Osteocyte (in vitro differentiated cells): ENCODE measurements at regions not wholly inside any gene's neighbourhood (a gene's known extent, or its start where the extent isn't known, plus 50 kb on each side); places are given as distances from the start of the nearest gene placed in this dataset.
A peak's percentile ranks its signal among the peaks of the same experiment; 100 is the strongest.

Experiments
- DNase-seq: peaks from one replicate; pipeline ENCODE4 v3.0.0; 2021; ENCODE audit warnings: mixed read lengths; ENCODE audit not compliant: unreplicated experiment; ENCODE audit errors: extremely low spot score
- H3K27ac Mint-ChIP-seq: one replicate; pipeline ENCODE4 v1.8.0; 2021; ENCODE audit warnings: mild to moderate bottlenecking, mixed read lengths; ENCODE audit not compliant: unreplicated experiment
- H3K27me3 Mint-ChIP-seq: one replicate; pipeline ENCODE4 v1.8.0; 2021; ENCODE audit warnings: mixed read lengths; ENCODE audit not compliant: unreplicated experiment
- H3K36me3 Mint-ChIP-seq: one replicate; pipeline ENCODE4 v1.8.0; 2021; ENCODE audit warnings: mixed read lengths; ENCODE audit not compliant: unreplicated experiment
- H3K4me1 Mint-ChIP-seq: one replicate; pipeline ENCODE4 v1.8.0; 2021; ENCODE audit warnings: mixed read lengths; ENCODE audit not compliant: unreplicated experiment
- H3K4me3 Mint-ChIP-seq: one replicate; pipeline ENCODE4 v1.8.0; 2021; ENCODE audit warnings: mild to moderate bottlenecking, moderate library complexity, mixed read lengths; ENCODE audit not compliant: unreplicated experiment
- H3K9me3 Mint-ChIP-seq: one replicate; pipeline ENCODE4 v1.8.0; 2021; ENCODE audit warnings: mixed read lengths; ENCODE audit not compliant: unreplicated experiment
- CTCF ChIP-seq: fragments of 200-600 bp; sonication (generic); IDR thresholded peaks from 2 replicates; pipeline ENCODE4 v1.5.0; 2021; ENCODE audit warnings: antibody characterized with exemption, mild to moderate bottlenecking, moderate library complexity

- TF ChIP-seq CTCF = no peak
- no peaks in the 10 kb centered on the region for H3K27me3 Mint-ChIP-seq
These were observed 91.7 kb upstream of the SLC35G4 start for GRCh38 chr18:11517704-11518103.

GRCh38 chr18:11516751-11517503 lies 92.5 kb upstream of the SLC35G4 start:
- peaks cover 2% of the 10 kb centered on the region for H3K4me1 Mint-ChIP-seq

More at GRCh38 chr18:11517704-11518103, 91.7 kb upstream of the SLC35G4 start:
- Mint-ChIP-seq H3K27ac (no peak overlapping the region), H3K4me1 (peaks cover 5% of the 10 kb centered on the region), H3K36me3 (no peaks in the 10 kb centered on the region), H3K9me3 (no peaks in the 10 kb centered on the region), H3K4me3 (no peak overlapping the region)
- no peak for DNase-seq

GRCh38 chr18:11514267-11514666 lies 95.1 kb upstream of the SLC35G4 start:
- H3K4me1 Mint-ChIP-seq = no peaks in the 10 kb centered on the region
- TF ChIP-seq CTCF = no peak
- no peaks in the 10 kb centered on the region for H3K27me3 Mint-ChIP-seq
- no peaks in the 10 kb centered on the region for H3K9me3 Mint-ChIP-seq
- no peak overlapping the region for H3K4me3 Mint-ChIP-seq
- H3K27ac Mint-ChIP-seq = no peak overlapping the region
- H3K36me3 Mint-ChIP-seq = no peaks in the 10 kb centered on the region
- no peak for DNase-seq

More at GRCh38 chr18:11516751-11517503, 92.5 kb upstream of the SLC35G4 start:
- Mint-ChIP-seq H3K27me3 (no peaks in the 10 kb centered on the region), H3K9me3 (no peaks in the 10 kb centered on the region), H3K27ac (no peak overlapping the region), H3K36me3 (no peaks in the 10 kb centered on the region), H3K4me3 (no peak overlapping the region)
- no peak for TF ChIP-seq CTCF
- DNase-seq = no peak

- Mint-ChIP-seq H3K4me1 (no peaks in the 10 kb centered on the region), H3K27ac (no peak overlapping the region), H3K27me3 (no peaks in the 10 kb centered on the region), H3K4me3 (no peak overlapping the region), H3K36me3 (no peaks in the 10 kb centered on the region), H3K9me3 (no peaks in the 10 kb centered on the region)
- TF ChIP-seq CTCF = peak; percentile 60
- no peak for DNase-seq
These were observed 97.0 kb upstream of the SLC35G4 start for GRCh38 chr18:11512096-11513025.
